Body of pancreas (tissue), 4 donors: ENCODE measurements at regions not wholly inside any gene's neighbourhood (a gene's known extent, or its start where the extent isn't known, plus 50 kb on each side); places are given as distances from the start of the nearest gene placed in this dataset.

Source experiments
- CTCF ChIP-seq, 7 experiments: fragments of 450-650 bp in 4 of 7; fragments of 200-600 bp in 3 of 7; sonication (generic) in 3 of 7; IDR thresholded peaks; one replicate each; pipeline ENCODE4 v1.5.1; 2016 to 2019; ENCODE audit warnings: antibody characterized with exemption in 7 of 7
- POLR2A ChIP-seq, 3 donors: fragments of 450-650 bp; IDR thresholded peaks; one replicate each; pipeline ENCODE4 v1.6.1; 2016; ENCODE audit warnings: antibody characterized with exemption in 3 of 3, mild to moderate bottlenecking in 2 of 3

- TF ChIP-seq CTCF (IDR thresholded peaks at IDR 0.05): no peak
- no peak for TF ChIP-seq POLR2A (IDR thresholded peaks at IDR 0.05)
Measured at GRCh38 chr1:36696261-36696940, 213.7 kb upstream of the CSF3R start.
